PC-3 (cell line): ENCODE measurements at regions not wholly inside any gene's neighbourhood (a gene's known extent, or its start where the extent isn't known, plus 50 kb on each side); places are given as distances from the start of the nearest gene placed in this dataset.
A peak's percentile ranks its signal among the peaks of the same experiment; 100 is the strongest.

Experiments used
- ATAC-seq: fragments of 200-7000 bp; cut with Tn5 transposase; 2 replicates; pipeline ENCODE4 v1.9.1; 2020; ENCODE audit warnings: mild to moderate bottlenecking, moderate library complexity
- BruUV-seq: library from RNA; stranded (reverse); fragments of 400-500 nt; replicated peaks from 2 replicates; lab custom pipeline; 2021; lab: Mats Ljungman, UMichigan
- CTCF ChIA-PET: fragments of 300-600 bp; sonication (Branson Sonifier 250); formaldehyde crosslinking; loops from one replicate; lab custom pipeline; 2022; ENCODE audit warnings: antibody characterized with exemption; lab: Charles Lee
- POLR2A ChIA-PET: fragments of 300-600 bp; sonication (Branson Sonifier 250); formaldehyde crosslinking; loops from one replicate; lab custom pipeline; 2022; ENCODE audit warnings: antibody characterized with exemption; ENCODE audit not compliant: unreplicated experiment; lab: Charles Lee
- DNase-seq: peaks from one replicate; pipeline ENCODE4 v3.0.0-alpha.2; 2015
- H2AFZ ChIP-seq: fragments of 300-600 bp; sonication (generic); 2 replicates; pipeline ENCODE4 v1.6.0; 2016; ENCODE audit warnings: antibody characterized with exemption, low read length
- H3F3A ChIP-seq: fragments of 300-600 bp; sonication (generic); one replicate; pipeline ENCODE4 v1.6.0; 2017; ENCODE audit warnings: antibody characterized with exemption, low read length, control low read depth, mild to moderate bottlenecking; ENCODE audit not compliant: unreplicated experiment
- H3K27ac ChIP-seq: fragments of 300-600 bp; sonication (generic); 2 replicates; pipeline ENCODE4 v1.5.1; 2016; ENCODE audit warnings: mild to moderate bottlenecking, low read length
- H3K27me3 ChIP-seq: fragments of 300-600 bp; sonication (generic); 2 replicates; pipeline ENCODE4 v1.6.1; 2016; ENCODE audit warnings: low read length, mixed read lengths
- H3K36me3 ChIP-seq: fragments of 300-600 bp; sonication (generic); 2 replicates; pipeline ENCODE4 v1.6.1; 2016; ENCODE audit warnings: low read depth, mixed run types, low read length, mixed read lengths
- H3K4me1 ChIP-seq: fragments of 300-600 bp; sonication (generic); 2 replicates; pipeline ENCODE4 v1.5.1; 2016; ENCODE audit warnings: low read length; ENCODE audit not compliant: insufficient read depth
- H3K4me2 ChIP-seq: fragments of 300-600 bp; sonication (generic); 2 replicates; pipeline ENCODE4 v1.6.0; 2016; ENCODE audit warnings: low read length
- H3K4me3 ChIP-seq: fragments of 300-600 bp; sonication (generic); 2 replicates; pipeline ENCODE4 v1.5.1; 2016; ENCODE audit warnings: mild to moderate bottlenecking, low read length, mixed read lengths
- H3K79me2 ChIP-seq: fragments of 300-600 bp; sonication (generic); 2 replicates; pipeline ENCODE4 v1.6.1; 2017; ENCODE audit warnings: low read length, mixed read lengths
- H3K9ac ChIP-seq: fragments of 300-600 bp; sonication (generic); 2 replicates; pipeline ENCODE4 v1.6.0; 2016; ENCODE audit warnings: mild to moderate bottlenecking, low read length
- H3K9me2 ChIP-seq: fragments of 300-600 bp; sonication (generic); replicated peaks from 2 replicates; pipeline ENCODE4 v1.6.1; 2016; ENCODE audit warnings: mixed run types, low read length, mixed read lengths
- H3K9me3 ChIP-seq: fragments of 300-600 bp; sonication (generic); 2 replicates; pipeline ENCODE4 v1.6.1; 2016; ENCODE audit warnings: low read length, mixed read lengths
- H4K20me1 ChIP-seq: fragments of 300-600 bp; sonication (generic); 2 replicates; pipeline ENCODE4 v1.6.1; 2016; ENCODE audit warnings: low read length, mixed read lengths
- EZH2 ChIP-seq: fragments of 300-600 bp; sonication (generic); IDR thresholded peaks from one replicate; pipeline ENCODE4 v1.6.1; 2017; ENCODE audit warnings: antibody characterized with exemption, mild to moderate bottlenecking, low read length; ENCODE audit not compliant: unreplicated experiment
- EZH2phosphoT487 ChIP-seq: fragments of 300-600 bp; sonication (generic); IDR thresholded peaks from 2 replicates; pipeline ENCODE4 v1.6.1; 2018; ENCODE audit warnings: mild to moderate bottlenecking, antibody characterized with exemption, low read length, borderline replicate concordance
- intact Hi-C: fragments of 100-400 bp; cut with micrococcal nuclease; formaldehyde crosslinking; loops from 2 replicates; pipeline ENCODE4 v1.9.0; 2023
- TF ChIP-seq, protein P1 (sequence below): fragments of 300-600 bp; sonication (generic); conservative IDR thresholded peaks from 2 replicates; pipeline ENCODE4 v1.5.1; 2017; ENCODE audit warnings: antibody characterized with exemption, low read depth, mild to moderate bottlenecking, low read length

DNA sequence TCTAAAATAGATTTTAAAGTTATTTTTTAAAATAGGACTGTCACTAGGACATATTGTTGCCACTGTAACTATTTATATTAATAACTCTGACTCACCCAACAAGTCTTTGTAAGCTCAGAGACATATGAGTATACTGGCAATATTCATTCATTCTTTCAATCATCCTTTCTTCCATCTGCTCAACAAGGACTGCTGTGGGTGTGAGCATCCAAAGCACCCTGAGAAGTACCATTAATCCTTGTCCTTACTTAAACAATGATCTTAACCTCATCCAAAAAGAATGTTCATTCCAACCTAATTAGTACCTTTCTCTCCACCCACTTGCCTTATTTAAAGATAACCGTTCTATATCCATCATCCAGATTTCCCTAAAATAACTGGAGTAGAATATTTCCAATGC, 94.2 kb upstream of the PPP2R3A start:
- Histone ChIP-seq H3K4me1 (no peaks in the 10 kb centered on the region), H3K9ac (no peak overlapping the region), H4K20me1 (no peaks in the 10 kb centered on the region), H2AFZ (no peak overlapping the region), H3K9me3 (no peaks in the 10 kb centered on the region), H3K4me3 (no peak overlapping the region), H3K9me2 (no peaks in the 10 kb centered on the region), H3K4me2 (no peak overlapping the region), H3K27me3 (no peaks in the 10 kb centered on the region), H3K27ac (no peak overlapping the region), H3K79me2 (no peaks in the 10 kb centered on the region), H3K36me3 (no peaks in the 10 kb centered on the region), H3F3A (no peaks in the 10 kb centered on the region)
- intact Hi-C loops, result no loop called here
- TF ChIP-seq EZH2phosphoT487 (no peak), EZH2 (no peak)
- TF ChIP-seq, protein P1, sequence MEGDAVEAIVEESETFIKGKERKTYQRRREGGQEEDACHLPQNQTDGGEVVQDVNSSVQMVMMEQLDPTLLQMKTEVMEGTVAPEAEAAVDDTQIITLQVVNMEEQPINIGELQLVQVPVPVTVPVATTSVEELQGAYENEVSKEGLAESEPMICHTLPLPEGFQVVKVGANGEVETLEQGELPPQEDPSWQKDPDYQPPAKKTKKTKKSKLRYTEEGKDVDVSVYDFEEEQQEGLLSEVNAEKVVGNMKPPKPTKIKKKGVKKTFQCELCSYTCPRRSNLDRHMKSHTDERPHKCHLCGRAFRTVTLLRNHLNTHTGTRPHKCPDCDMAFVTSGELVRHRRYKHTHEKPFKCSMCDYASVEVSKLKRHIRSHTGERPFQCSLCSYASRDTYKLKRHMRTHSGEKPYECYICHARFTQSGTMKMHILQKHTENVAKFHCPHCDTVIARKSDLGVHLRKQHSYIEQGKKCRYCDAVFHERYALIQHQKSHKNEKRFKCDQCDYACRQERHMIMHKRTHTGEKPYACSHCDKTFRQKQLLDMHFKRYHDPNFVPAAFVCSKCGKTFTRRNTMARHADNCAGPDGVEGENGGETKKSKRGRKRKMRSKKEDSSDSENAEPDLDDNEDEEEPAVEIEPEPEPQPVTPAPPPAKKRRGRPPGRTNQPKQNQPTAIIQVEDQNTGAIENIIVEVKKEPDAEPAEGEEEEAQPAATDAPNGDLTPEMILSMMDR, result no peak
- POLR2A ChIA-PET, result no interaction called here
- DNase-seq, result no peak
- CTCF ChIA-PET, result no interaction called here
- BruUV-seq, result no TSS peak
- no peak for ATAC-seq

DNA sequence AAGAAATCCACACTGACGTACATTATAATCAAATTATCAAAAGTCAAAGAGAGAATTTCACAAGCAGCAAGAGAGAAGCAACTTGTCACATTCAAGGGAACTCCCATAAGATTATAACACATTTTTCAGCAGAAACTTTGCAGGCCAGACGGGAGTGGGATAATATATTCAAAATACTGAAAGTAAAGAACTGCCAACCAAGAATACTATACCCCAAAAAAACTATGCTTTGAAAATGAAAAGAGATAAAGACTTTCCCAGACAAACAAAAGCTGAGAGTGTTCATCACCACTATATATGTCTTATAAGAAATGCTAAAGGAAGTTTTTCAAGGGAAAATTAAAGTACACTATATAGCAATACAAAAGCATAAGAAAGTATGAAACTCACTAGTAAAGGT, 91.5 kb upstream of the PPP2R3A start:
- H3K4me1 ChIP-seq, result no peaks in the 10 kb centered on the region
- ChIA-PET CTCF (no interaction called here), POLR2A (no interaction called here)
- DNase-seq (no peak), ATAC-seq (no peak)
- H4K20me1 ChIP-seq, result no peaks in the 10 kb centered on the region
- no peak overlapping the region for H3K27ac ChIP-seq
- no peaks in the 10 kb centered on the region for H3K9me2 ChIP-seq
- H3K79me2 ChIP-seq, result no peaks in the 10 kb centered on the region
- no peak overlapping the region for H3K4me3 ChIP-seq
- TF ChIP-seq EZH2 (no peak), EZH2phosphoT487 (no peak)
- TF ChIP-seq, protein P1, result no peak
- no peak overlapping the region for H3K9ac ChIP-seq
- no peaks in the 10 kb centered on the region for H3F3A ChIP-seq
- no peak overlapping the region for H3K4me2 ChIP-seq
- no peak overlapping the region for H2AFZ ChIP-seq
- H3K9me3 ChIP-seq, result no peaks in the 10 kb centered on the region
- no peaks in the 10 kb centered on the region for H3K36me3 ChIP-seq
- intact Hi-C loops, result no loop called here
- BruUV-seq, result no TSS peak
- H3K27me3 ChIP-seq, result no peaks in the 10 kb centered on the region

DNA sequence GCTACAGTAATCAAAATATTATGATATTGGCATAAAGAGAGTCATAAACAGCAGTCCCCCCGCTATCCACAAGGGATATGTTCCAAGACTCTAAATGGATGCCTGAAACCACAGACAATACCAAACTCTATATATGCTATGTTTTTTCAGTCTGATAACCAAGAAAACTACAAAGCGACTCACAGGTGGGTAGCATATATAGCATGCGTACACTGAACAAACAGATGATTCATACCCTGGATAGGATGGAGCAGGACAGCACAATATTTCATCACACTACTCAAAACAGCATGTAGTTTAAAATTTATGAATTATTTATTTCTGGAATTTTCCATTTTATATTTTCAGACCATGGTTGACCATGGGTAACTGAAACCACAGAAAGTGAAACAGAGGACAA, 87.0 kb upstream of the PPP2R3A start:
- no peak overlapping the region for H3K4me2 ChIP-seq
- peak; percentile 49; the same call in 1 of the 2 replicates for ATAC-seq
- TF ChIP-seq, protein P1, result no peak
- no peak for TF ChIP-seq EZH2
- TF ChIP-seq EZH2phosphoT487, result no peak
- no peaks in the 10 kb centered on the region for H3K79me2 ChIP-seq
- no peaks in the 10 kb centered on the region for H3K27me3 ChIP-seq
- H3F3A ChIP-seq, result no peaks in the 10 kb centered on the region
- H3K27ac ChIP-seq, result no peak overlapping the region
- DNase-seq, result peak; percentile 54
- no peaks in the 10 kb centered on the region for H3K4me1 ChIP-seq
- H2AFZ ChIP-seq, result no peak overlapping the region
- no peaks in the 10 kb centered on the region for H3K36me3 ChIP-seq
- no peaks in the 10 kb centered on the region for H3K9me2 ChIP-seq
- POLR2A ChIA-PET, result no interaction called here
- no TSS peak for BruUV-seq
- H3K9me3 ChIP-seq, result no peaks in the 10 kb centered on the region
- H3K4me3 ChIP-seq, result no peak overlapping the region
- intact Hi-C loops, result no loop called here
- H4K20me1 ChIP-seq, result no peaks in the 10 kb centered on the region
- CTCF ChIA-PET, result no interaction called here
- no peak overlapping the region for H3K9ac ChIP-seq
